ENCODE measurements at regions not wholly inside any gene's neighbourhood (a gene's known extent, or its start where the extent isn't known, plus 50 kb on each side); places are given as distances from the start of the nearest gene placed in this dataset.

GRCh38 chrX:113980953-113981352 is 602.9 kb upstream of the HTR2C start:
- H3K4me3 ChIP-seq (ENCODE audit: low read depth, low read length) = no peak overlapping the region
- POLR2A ChIA-PET = no interaction called here
- CTCF ChIA-PET = no interaction called here
- H3K27me3 ChIP-seq (ENCODE audit: control insufficient read depth, insufficient read depth, low read length) = no peaks in the 10 kb centered on the region
- DNase-seq (ENCODE audit: low read depth) = no peak
- H3K36me3 ChIP-seq (ENCODE audit: control insufficient read depth, insufficient read depth, low read length) = no peaks in the 10 kb centered on the region
- no peak for TF ChIP-seq CTCF (IDR thresholded peaks at IDR 0.05; ENCODE audit: insufficient read depth, low read depth, low read length)

GRCh38 chrX:113977887-113978286 is 606.0 kb upstream of the HTR2C start:
- no peak for TF ChIP-seq CTCF (IDR thresholded peaks at IDR 0.05; ENCODE audit: insufficient read depth, low read depth, low read length)
- POLR2A ChIA-PET = no interaction called here

GRCh38 chrX:113975441-113975840 is 608.4 kb upstream of the HTR2C start:
- POLR2A ChIA-PET = no interaction called here
- Histone ChIP-seq H3K36me3 (ENCODE audit: control insufficient read depth, insufficient read depth, low read length) (no peaks in the 10 kb centered on the region), H3K27me3 (ENCODE audit: control insufficient read depth, insufficient read depth, low read length) (no peaks in the 10 kb centered on the region), H3K4me3 (ENCODE audit: low read depth, low read length) (no peak overlapping the region)
- no peak for TF ChIP-seq CTCF (IDR thresholded peaks at IDR 0.05; ENCODE audit: insufficient read depth, low read depth, low read length)
- DNase-seq (ENCODE audit: low read depth) = no peak
- CTCF ChIA-PET = no interaction called here

More at GRCh38 chrX:113977887-113978286, 606.0 kb upstream of the HTR2C start:
- CTCF ChIA-PET = no interaction called here
- Histone ChIP-seq H3K36me3 (ENCODE audit: control insufficient read depth, insufficient read depth, low read length) (no peaks in the 10 kb centered on the region), H3K4me3 (ENCODE audit: low read depth, low read length) (no peak overlapping the region), H3K27me3 (ENCODE audit: control insufficient read depth, insufficient read depth, low read length) (no peaks in the 10 kb centered on the region)
- DNase-seq (ENCODE audit: low read depth) = no peak

DNA sequence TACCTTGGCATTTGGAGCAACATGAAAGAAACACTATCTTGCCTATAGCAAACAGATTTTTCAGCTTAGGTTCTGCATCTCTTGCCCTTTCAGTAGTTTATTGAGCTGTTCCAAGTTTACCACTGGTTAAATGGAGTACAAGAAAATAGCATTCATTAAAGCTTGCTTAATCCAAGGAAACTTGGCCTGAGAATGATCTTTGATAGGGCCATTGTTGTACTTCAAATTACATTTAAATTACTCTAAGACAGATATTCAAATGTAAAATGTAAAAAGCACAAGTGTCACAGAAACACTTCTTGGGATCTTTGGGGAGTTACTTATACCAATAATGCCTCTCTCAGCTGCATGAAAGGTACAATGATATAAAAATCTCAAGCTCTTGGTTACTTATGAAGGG is 609.0 kb upstream of the HTR2C start:
- POLR2A ChIA-PET = no interaction called here

DNA sequence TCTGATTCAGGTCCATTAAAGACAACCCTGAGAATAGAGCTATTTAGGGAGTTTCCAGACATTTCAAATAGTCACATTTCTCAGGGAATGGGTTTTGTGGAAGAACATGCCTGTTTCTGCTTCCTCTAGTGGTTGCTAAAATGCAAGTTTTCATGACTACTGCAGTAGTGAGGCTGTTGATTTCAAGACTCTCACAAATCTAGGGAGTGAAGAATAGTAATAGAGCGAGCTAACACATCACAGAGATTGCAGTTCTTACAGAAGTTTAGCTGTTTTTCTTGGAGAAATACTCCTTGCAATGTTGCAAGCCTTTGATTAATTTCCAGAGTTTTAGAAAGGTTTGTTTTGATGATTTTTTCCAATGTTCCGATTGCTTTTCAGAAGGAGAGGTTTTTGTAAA is 610.2 kb upstream of the HTR2C start:
- no peak for TF ChIP-seq CTCF (IDR thresholded peaks at IDR 0.05; ENCODE audit: insufficient read depth, low read depth, low read length)
- CTCF ChIA-PET = no interaction called here
- no peak overlapping the region for H3K4me3 ChIP-seq (ENCODE audit: low read depth, low read length)
- POLR2A ChIA-PET = no interaction called here
- no peak for DNase-seq (ENCODE audit: low read depth)
- no peaks in the 10 kb centered on the region for H3K27me3 ChIP-seq (ENCODE audit: control insufficient read depth, insufficient read depth, low read length)
- H3K36me3 ChIP-seq (ENCODE audit: control insufficient read depth, insufficient read depth, low read length) = no peaks in the 10 kb centered on the region

More for the DNA sequence above, 609.0 kb upstream of the HTR2C start:
- DNase-seq (ENCODE audit: low read depth) = no peak
- no peak for TF ChIP-seq CTCF (IDR thresholded peaks at IDR 0.05; ENCODE audit: insufficient read depth, low read depth, low read length)
- no peaks in the 10 kb centered on the region for H3K36me3 ChIP-seq (ENCODE audit: control insufficient read depth, insufficient read depth, low read length)
- no peaks in the 10 kb centered on the region for H3K27me3 ChIP-seq (ENCODE audit: control insufficient read depth, insufficient read depth, low read length)
- CTCF ChIA-PET = no interaction called here
- H3K4me3 ChIP-seq (ENCODE audit: low read depth, low read length) = no peak overlapping the region
